GM10266 (cell line): ENCODE measurements at regions not wholly inside any gene's neighbourhood (a gene's known extent, or its start where the extent isn't known, plus 50 kb on each side); places are given as distances from the start of the nearest gene placed in this dataset.

Experiments
- DNase-seq: peaks from one replicate; pipeline ENCODE4 v3.0.0; 2012; ENCODE audit errors: extremely low spot score
- CTCF ChIP-seq: IDR thresholded peaks from 2 replicates; pipeline ENCODE4 v1.5.1; 2012; ENCODE audit warnings: mild to moderate bottlenecking, low read depth; ENCODE audit not compliant: control insufficient read depth, insufficient read depth; ENCODE audit errors: missing control alignments

GRCh38 chr14:97903821-97904220 is 1106.6 kb downstream of the VRK1 start:
- no peak for DNase-seq
- TF ChIP-seq CTCF, result no peak

GRCh38 chr14:97912217-97912616 is 1115.0 kb downstream of the VRK1 start:
- no peak for TF ChIP-seq CTCF
- DNase-seq, result no peak

GRCh38 chr14:97916100-97916499 is 1118.9 kb downstream of the VRK1 start:
- no peak for TF ChIP-seq CTCF
- DNase-seq, result no peak

- no peak for TF ChIP-seq CTCF
- DNase-seq, result no peak
Measured at GRCh38 chr14:97916669-97917568, 1119.7 kb downstream of the VRK1 start.

- TF ChIP-seq CTCF, result no peak
- no peak for DNase-seq
Measured at GRCh38 chr14:97920201-97920600, 1123.0 kb downstream of the VRK1 start.

- DNase-seq, result no peak
- TF ChIP-seq CTCF, result no peak
Measured at GRCh38 chr14:97921296-97921695, 1124.1 kb downstream of the VRK1 start.

GRCh38 chr14:97924922-97925613 is 1127.9 kb downstream of the VRK1 start:
- TF ChIP-seq CTCF, result no peak
- no peak for DNase-seq
